Testis (tissue), 2 donors: ENCODE measurements at regions not wholly inside any gene's neighbourhood (a gene's known extent, or its start where the extent isn't known, plus 50 kb on each side); places are given as distances from the start of the nearest gene placed in this dataset.

Experiments used
- DNase-seq: peaks from one replicate; pipeline ENCODE4 v3.0.0-alpha.2; 2019
- H3K27ac ChIP-seq, 2 donors: fragments of 200-600 bp; sonication (generic); one replicate each; pipeline ENCODE4 v1.5.1; 2019
- H3K27me3 ChIP-seq: fragments of 200-600 bp; sonication (generic); one replicate; pipeline ENCODE4 v1.5.1; 2019
- H3K36me3 ChIP-seq: fragments of 200-600 bp; sonication (generic); one replicate; pipeline ENCODE4 v1.5.1; 2017; ENCODE audit warnings: low read depth; ENCODE audit errors: missing control alignments
- H3K4me1 ChIP-seq: fragments of 200-600 bp; sonication (generic); one replicate; pipeline ENCODE4 v1.5.1; 2019
- H3K4me3 ChIP-seq, 2 donors: fragments of 200-600 bp; sonication (generic); one replicate each; pipeline ENCODE4 v1.5.1; 2017 to 2019
- H3K9me3 ChIP-seq: fragments of 200-600 bp; sonication (generic); one replicate; pipeline ENCODE4 v1.5.1; 2017
- POLR2A ChIP-seq: fragments of 450-650 bp; IDR thresholded peaks from one replicate; pipeline ENCODE4 v1.6.1; 2017; ENCODE audit warnings: antibody characterized with exemption, mild to moderate bottlenecking, moderate library complexity
- WGBS, 2 donors: methylation state at CpG; one replicate each; pipeline ENCODE4 v1.1.5; 2018; 5-methylcytosine and 5-hydroxymethylcytosine counted together
- intact Hi-C: fragments of 100-400 bp; cut with DNase I; formaldehyde crosslinking; loops from one replicate; pipeline ENCODE4 v1.15.1; 2023; ENCODE audit warnings: low total_unique reads
- TF ChIP-seq, protein P1 (sequence below), 3 experiments: fragments of 450-650 bp in 2 of 3; fragments of 200-600 bp in 1 of 3; sonication (generic) in 1 of 3; IDR thresholded peaks; one replicate each; pipeline ENCODE4 v1.5.1; 2016 to 2019; ENCODE audit warnings: antibody characterized with exemption in 3 of 3, mild to moderate bottlenecking in 2 of 3, moderate library complexity in 1 of 3

GRCh38 chr10:123236126-123236525 is 81.9 kb downstream of the BUB3 start:
- TF ChIP-seq, protein P1, sequence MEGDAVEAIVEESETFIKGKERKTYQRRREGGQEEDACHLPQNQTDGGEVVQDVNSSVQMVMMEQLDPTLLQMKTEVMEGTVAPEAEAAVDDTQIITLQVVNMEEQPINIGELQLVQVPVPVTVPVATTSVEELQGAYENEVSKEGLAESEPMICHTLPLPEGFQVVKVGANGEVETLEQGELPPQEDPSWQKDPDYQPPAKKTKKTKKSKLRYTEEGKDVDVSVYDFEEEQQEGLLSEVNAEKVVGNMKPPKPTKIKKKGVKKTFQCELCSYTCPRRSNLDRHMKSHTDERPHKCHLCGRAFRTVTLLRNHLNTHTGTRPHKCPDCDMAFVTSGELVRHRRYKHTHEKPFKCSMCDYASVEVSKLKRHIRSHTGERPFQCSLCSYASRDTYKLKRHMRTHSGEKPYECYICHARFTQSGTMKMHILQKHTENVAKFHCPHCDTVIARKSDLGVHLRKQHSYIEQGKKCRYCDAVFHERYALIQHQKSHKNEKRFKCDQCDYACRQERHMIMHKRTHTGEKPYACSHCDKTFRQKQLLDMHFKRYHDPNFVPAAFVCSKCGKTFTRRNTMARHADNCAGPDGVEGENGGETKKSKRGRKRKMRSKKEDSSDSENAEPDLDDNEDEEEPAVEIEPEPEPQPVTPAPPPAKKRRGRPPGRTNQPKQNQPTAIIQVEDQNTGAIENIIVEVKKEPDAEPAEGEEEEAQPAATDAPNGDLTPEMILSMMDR (IDR thresholded peaks at IDR 0.05): no peak
- no peak for TF ChIP-seq POLR2A
- Histone ChIP-seq H3K27me3 (no peaks in the 10 kb centered on the region), H3K9me3 (no peaks in the 10 kb centered on the region), H3K4me1 (no peaks in the 10 kb centered on the region), H3K4me3 (no peak overlapping the region), H3K27ac (no peak overlapping the region), H3K36me3 (no peaks in the 10 kb centered on the region)
- intact Hi-C loops: no loop called here
- WGBS, 2 donors: 100% methylated on average over 2 of the region's 2 CpGs
- no peak for DNase-seq

GRCh38 chr10:123240250-123240649 is 86.0 kb downstream of the BUB3 start:
- intact Hi-C loops: no loop called here
- H3K9me3 ChIP-seq: no peaks in the 10 kb centered on the region
- no peak overlapping the region for H3K4me3 ChIP-seq
- no peak for DNase-seq
- TF ChIP-seq, protein P1 (IDR thresholded peaks at IDR 0.05): no peak
- no peak for TF ChIP-seq POLR2A
- H3K36me3 ChIP-seq: no peaks in the 10 kb centered on the region
- no peaks in the 10 kb centered on the region for H3K27me3 ChIP-seq
- no peaks in the 10 kb centered on the region for H3K4me1 ChIP-seq
- no peak overlapping the region for H3K27ac ChIP-seq
- 78 to 86% methylated on average over 3 of the region's 3 CpGs for WGBS, 2 donors

GRCh38 chr10:123240776-123241175 is 86.6 kb downstream of the BUB3 start:
- H3K9me3 ChIP-seq: no peaks in the 10 kb centered on the region
- intact Hi-C loops: no loop called here
- H3K4me1 ChIP-seq: no peaks in the 10 kb centered on the region
- 78 to 86% methylated on average over 2 of the region's 2 CpGs for WGBS, 2 donors
- H3K36me3 ChIP-seq: no peaks in the 10 kb centered on the region
- DNase-seq: no peak
- no peak overlapping the region for H3K27ac ChIP-seq
- TF ChIP-seq, protein P1 (IDR thresholded peaks at IDR 0.05): no peak
- TF ChIP-seq POLR2A: no peak
- H3K27me3 ChIP-seq: no peaks in the 10 kb centered on the region
- no peak overlapping the region for H3K4me3 ChIP-seq

DNA sequence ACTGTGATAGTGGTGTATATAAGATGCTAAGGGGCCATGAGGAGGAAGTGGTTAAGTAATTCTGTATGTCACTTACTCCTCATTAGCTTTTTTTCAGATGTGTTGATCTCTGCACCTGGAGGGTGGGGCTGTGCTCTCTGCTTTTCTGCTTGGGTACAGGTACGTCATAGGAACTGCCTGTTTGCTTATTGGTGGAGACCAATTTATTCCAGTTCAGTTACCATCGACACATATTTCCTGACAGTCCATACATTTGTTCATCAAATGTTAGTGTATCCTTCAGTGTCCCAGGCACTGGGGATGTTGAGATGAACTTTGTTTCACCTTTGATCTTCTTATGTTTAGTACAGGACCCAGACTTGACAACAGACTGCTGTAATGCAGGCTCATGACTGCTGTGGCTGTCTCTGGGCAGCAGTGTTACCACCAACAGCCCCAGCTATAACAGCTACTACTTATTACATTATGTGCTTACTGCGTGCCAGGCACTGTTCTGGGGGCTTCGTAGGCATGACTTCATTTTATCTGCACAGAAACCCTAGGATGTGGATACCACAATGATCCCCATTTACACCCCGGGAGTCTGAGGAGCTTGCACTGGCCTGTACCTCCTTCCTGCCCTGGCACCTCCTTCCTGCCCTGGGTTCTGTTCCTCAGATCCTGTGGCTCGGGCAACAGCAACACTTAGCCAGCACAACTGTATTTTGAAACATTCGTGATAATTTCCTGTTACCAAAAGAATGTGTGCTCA is 87.4 kb downstream of the BUB3 start:
- no peaks in the 10 kb centered on the region for H3K9me3 ChIP-seq

More for the DNA sequence above, 87.4 kb downstream of the BUB3 start:
- Histone ChIP-seq H3K4me1 (no peaks in the 10 kb centered on the region), H3K27ac (no peak overlapping the region), H3K36me3 (no peaks in the 10 kb centered on the region), H3K27me3 (no peaks in the 10 kb centered on the region), H3K4me3 (no peak overlapping the region)
- intact Hi-C loops: no loop called here
- no peak for DNase-seq
- no peak for TF ChIP-seq POLR2A
- TF ChIP-seq, protein P1 (IDR thresholded peaks at IDR 0.05): no peak
- 71 to 76% methylated on average over 7 of the region's 7 CpGs for WGBS, 2 donors
